Osteocyte (in vitro differentiated cells): ENCODE measurements at regions not wholly inside any gene's neighbourhood (a gene's known extent, or its start where the extent isn't known, plus 50 kb on each side); places are given as distances from the start of the nearest gene placed in this dataset.
A peak's percentile ranks its signal among the peaks of the same experiment; 100 is the strongest.

Experiments used
- DNase-seq: peaks from one replicate; pipeline ENCODE4 v3.0.0; 2021; ENCODE audit warnings: mixed read lengths; ENCODE audit not compliant: unreplicated experiment; ENCODE audit errors: extremely low spot score
- H3K27ac Mint-ChIP-seq: one replicate; pipeline ENCODE4 v1.8.0; 2021; ENCODE audit warnings: mild to moderate bottlenecking, mixed read lengths; ENCODE audit not compliant: unreplicated experiment
- H3K27me3 Mint-ChIP-seq: one replicate; pipeline ENCODE4 v1.8.0; 2021; ENCODE audit warnings: mixed read lengths; ENCODE audit not compliant: unreplicated experiment
- H3K36me3 Mint-ChIP-seq: one replicate; pipeline ENCODE4 v1.8.0; 2021; ENCODE audit warnings: mixed read lengths; ENCODE audit not compliant: unreplicated experiment
- H3K4me1 Mint-ChIP-seq: one replicate; pipeline ENCODE4 v1.8.0; 2021; ENCODE audit warnings: mixed read lengths; ENCODE audit not compliant: unreplicated experiment
- H3K4me3 Mint-ChIP-seq: one replicate; pipeline ENCODE4 v1.8.0; 2021; ENCODE audit warnings: mild to moderate bottlenecking, moderate library complexity, mixed read lengths; ENCODE audit not compliant: unreplicated experiment
- H3K9me3 Mint-ChIP-seq: one replicate; pipeline ENCODE4 v1.8.0; 2021; ENCODE audit warnings: mixed read lengths; ENCODE audit not compliant: unreplicated experiment
- TF ChIP-seq, protein P1 (sequence below): fragments of 200-600 bp; sonication (generic); IDR thresholded peaks from 2 replicates; pipeline ENCODE4 v1.5.0; 2021; ENCODE audit warnings: antibody characterized with exemption, mild to moderate bottlenecking, moderate library complexity

DNA sequence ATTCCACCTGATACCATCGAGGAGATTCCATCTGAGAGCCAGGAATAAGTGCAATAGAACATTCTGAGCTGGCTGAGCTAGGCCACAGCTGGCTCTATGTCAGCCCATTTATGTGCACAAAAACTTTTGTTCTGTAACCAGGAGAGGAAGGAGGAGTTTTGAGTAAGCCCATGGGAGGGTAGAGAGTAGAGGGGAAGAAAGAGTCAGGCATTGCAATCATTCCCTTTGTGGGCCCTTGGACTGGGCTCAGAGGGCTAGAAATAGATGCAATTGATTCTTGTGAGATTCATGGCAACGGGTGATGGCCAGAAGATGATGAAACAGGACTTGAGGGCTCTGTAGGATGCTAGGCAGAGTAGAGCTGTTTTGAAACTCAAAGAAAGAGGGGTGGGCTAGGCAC is 104.6 kb upstream of the KIF5B start:
- Mint-ChIP-seq H3K9me3 (no peaks in the 10 kb centered on the region), H3K27me3 (peaks cover 3% of the 10 kb centered on the region), H3K27ac (no peak overlapping the region), H3K4me1 (peaks cover 4% of the 10 kb centered on the region), H3K4me3 (no peak overlapping the region), H3K36me3 (no peaks in the 10 kb centered on the region)
- no peak for DNase-seq
- TF ChIP-seq, protein P1, sequence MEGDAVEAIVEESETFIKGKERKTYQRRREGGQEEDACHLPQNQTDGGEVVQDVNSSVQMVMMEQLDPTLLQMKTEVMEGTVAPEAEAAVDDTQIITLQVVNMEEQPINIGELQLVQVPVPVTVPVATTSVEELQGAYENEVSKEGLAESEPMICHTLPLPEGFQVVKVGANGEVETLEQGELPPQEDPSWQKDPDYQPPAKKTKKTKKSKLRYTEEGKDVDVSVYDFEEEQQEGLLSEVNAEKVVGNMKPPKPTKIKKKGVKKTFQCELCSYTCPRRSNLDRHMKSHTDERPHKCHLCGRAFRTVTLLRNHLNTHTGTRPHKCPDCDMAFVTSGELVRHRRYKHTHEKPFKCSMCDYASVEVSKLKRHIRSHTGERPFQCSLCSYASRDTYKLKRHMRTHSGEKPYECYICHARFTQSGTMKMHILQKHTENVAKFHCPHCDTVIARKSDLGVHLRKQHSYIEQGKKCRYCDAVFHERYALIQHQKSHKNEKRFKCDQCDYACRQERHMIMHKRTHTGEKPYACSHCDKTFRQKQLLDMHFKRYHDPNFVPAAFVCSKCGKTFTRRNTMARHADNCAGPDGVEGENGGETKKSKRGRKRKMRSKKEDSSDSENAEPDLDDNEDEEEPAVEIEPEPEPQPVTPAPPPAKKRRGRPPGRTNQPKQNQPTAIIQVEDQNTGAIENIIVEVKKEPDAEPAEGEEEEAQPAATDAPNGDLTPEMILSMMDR = no peak

DNA sequence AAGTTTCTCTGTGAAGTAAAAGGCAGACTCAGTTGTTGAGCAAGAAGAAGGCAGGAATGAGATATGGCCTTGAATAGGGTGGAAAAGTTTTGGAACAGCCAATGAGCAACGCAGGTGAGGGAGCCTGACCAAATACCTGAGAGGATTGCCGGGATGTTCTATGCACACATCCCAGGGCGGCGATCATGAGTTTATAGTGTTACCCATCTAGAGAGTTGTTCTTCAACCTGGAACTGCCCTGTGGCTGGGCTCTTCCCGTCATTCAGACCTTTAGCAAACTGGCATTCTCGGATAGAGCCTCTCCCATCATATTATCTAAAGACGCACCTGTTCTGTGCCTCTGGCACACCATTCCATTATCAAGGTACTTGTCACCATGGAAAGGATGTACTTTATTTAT is 103.0 kb upstream of the KIF5B start:
- no peaks in the 10 kb centered on the region for H3K9me3 Mint-ChIP-seq
- no peaks in the 10 kb centered on the region for H3K36me3 Mint-ChIP-seq
- no peak overlapping the region for H3K4me3 Mint-ChIP-seq
- no peak overlapping the region for H3K27ac Mint-ChIP-seq
- peaks cover 18% of the 10 kb centered on the region for H3K4me1 Mint-ChIP-seq
- DNase-seq = no peak
- TF ChIP-seq, protein P1 = no peak
- H3K27me3 Mint-ChIP-seq = no peaks in the 10 kb centered on the region

DNA sequence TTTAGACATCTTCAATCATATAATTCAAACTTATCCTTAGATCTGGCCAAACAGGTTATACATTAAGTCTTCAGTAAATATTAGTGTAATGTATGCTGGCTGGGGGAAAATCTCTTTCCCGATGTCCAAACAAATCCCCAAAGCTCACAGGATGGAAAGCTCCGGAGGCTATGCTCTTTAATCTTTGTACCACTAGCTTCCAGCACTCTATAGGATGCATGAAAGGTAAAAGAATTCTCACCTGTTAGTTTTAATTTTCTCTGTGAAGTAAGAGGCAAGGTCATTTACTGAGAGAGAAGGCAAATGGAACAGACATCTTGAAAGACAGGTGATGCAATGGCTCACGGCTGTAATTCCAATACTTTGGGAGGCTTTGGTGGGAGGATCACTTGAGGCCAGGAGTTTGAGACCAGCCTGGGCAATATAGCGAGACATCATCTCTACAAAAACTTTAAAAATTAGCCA is 99.8 kb upstream of the KIF5B start:
- Mint-ChIP-seq H3K4me3 (no peak overlapping the region), H3K36me3 (no peaks in the 10 kb centered on the region), H3K27me3 (no peaks in the 10 kb centered on the region), H3K9me3 (peaks cover 6% of the 10 kb centered on the region), H3K27ac (peak overlapping the region; percentile 94), H3K4me1 (peaks cover 16% of the 10 kb centered on the region)
- DNase-seq = no peak
- TF ChIP-seq, protein P1 = no peak

DNA sequence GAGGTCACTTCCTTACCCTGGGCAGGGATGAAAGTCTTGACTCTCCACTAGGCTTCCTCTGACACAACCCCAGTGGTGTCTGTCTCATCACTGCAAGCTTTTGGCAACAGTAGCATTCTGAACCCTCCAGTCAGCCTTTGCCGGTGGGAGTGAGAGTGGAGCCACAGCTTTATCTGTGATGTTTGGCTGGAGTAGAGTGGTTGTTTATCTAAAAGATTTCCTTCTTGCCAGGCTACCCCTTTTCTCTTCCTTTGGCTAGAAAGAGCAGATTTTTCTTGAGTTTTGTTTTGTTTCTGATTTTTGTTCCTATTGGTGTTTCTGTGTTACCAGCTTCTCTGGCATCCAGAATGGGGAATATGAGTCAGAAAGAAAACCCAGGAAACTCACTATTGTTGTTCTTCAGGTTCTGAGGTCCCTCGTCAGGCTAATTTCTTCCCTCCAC is 98.9 kb upstream of the KIF5B start:
- DNase-seq = no peak
- peaks cover 24% of the 10 kb centered on the region for H3K4me1 Mint-ChIP-seq
- TF ChIP-seq, protein P1 = no peak
- peak overlapping the region; percentile 94 for H3K27ac Mint-ChIP-seq
- no peaks in the 10 kb centered on the region for H3K36me3 Mint-ChIP-seq
- H3K27me3 Mint-ChIP-seq = no peaks in the 10 kb centered on the region
- H3K4me3 Mint-ChIP-seq = no peak overlapping the region
- peaks cover 6% of the 10 kb centered on the region for H3K9me3 Mint-ChIP-seq

DNA sequence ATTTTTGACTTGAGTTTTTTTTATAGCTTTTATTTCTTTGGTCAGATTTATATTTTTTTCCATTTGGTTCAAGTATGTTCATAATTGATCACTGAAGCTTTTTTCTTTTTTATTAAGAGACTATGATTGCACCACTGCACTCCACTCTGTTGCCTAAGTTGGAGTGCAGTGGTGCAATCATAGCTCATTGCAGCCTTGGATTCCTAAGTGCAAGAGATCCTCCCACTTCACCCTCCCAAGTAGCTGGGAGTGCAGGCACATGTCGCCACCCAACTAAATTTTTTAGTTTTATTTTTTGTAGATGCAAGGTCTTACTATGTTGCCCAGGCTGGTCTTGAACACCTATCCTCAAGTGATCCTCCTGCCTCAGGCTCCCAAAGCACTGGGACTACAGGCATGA is 97.7 kb upstream of the KIF5B start:
- H3K4me3 Mint-ChIP-seq = no peak overlapping the region
- DNase-seq = no peak
- H3K36me3 Mint-ChIP-seq = no peaks in the 10 kb centered on the region
- TF ChIP-seq, protein P1 = no peak
- no peak overlapping the region for H3K27ac Mint-ChIP-seq
- H3K4me1 Mint-ChIP-seq = peaks cover 35% of the 10 kb centered on the region
- H3K27me3 Mint-ChIP-seq = no peaks in the 10 kb centered on the region
- H3K9me3 Mint-ChIP-seq = peaks cover 6% of the 10 kb centered on the region
